ENCODE measurements at regions not wholly inside any gene's neighbourhood (a gene's known extent, or its start where the extent isn't known, plus 50 kb on each side); places are given as distances from the start of the nearest gene placed in this dataset.
"Not testable (repeated sequence)": the region's sequence is repeated elsewhere in the genome, so short reads cannot be mapped to it uniquely, and the experiment has no call there.

DNA sequence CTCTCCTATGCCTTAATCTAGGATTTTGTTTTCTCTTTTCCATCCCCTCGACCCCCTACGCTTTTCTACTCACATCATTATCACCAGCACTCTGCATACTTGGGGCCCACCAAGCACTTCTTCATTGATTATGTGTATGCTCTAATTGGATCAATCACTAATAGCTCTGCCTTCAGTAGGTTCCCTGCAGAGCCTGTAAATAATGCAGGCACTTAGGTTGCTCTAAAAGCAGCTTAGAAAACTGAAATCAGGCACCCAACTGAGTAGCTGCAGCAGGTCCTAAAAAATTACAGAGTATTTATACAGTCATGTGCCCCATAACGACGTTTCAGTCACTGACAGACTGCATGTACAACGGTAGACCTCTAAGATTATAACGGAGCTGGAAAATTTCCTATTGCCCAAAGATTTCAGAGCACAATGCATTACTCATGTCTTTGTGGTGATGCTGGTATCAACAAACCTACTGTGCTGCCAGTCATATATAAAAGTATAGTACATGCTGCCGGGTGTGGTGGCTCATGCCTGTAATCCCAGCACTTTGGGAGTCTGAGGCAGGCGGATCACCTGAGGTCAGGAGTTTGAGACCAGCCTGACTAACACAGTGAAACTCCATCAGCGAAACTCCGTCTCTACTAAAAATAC lies 280.4 kb downstream of the HS3ST3B1 start:
- H3K27ac ChIP-seq (ENCODE audit: low read depth, low read length, severe bottlenecking) = no peak overlapping the region
- no peaks in the 10 kb centered on the region for H3K9me3 ChIP-seq (ENCODE audit: control insufficient read depth, low read length)
- no peak overlapping the region for H3K4me3 ChIP-seq (ENCODE audit: extremely low read depth, insufficient read depth, low read length, poor library complexity, severe bottlenecking)
- WGBS, 2 experiments (ENCODE audit: insufficient coverage in 2 of 2) = 86 to 89% methylated on average over 7 to 8 of the region's 10 CpGs
- no peaks in the 10 kb centered on the region for H3K36me3 ChIP-seq (ENCODE audit: control insufficient read depth, insufficient read depth, low read length)
- H3K4me1 ChIP-seq (ENCODE audit: control insufficient read depth, insufficient read depth, low read length, poor library complexity, severe bottlenecking) = no peaks in the 10 kb centered on the region

DNA sequence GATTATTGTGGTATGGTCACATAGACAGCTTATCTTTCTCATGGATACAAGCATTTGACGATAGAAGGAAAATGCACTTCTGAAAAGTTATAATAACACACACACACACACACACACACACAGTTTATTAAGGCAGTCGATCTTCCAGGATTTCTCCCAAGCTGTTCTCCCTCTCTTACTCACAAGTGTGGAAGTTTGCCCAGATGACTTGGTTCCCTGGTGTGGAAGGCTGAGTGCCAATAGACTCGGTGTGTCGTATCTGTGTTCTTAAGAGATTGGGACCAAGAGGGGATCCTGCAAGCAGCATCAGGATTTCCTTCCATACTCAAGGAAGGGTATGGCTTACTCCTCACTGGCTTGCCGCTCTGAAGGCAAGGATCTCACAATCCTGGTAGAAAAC lies 279.6 kb downstream of the HS3ST3B1 start:
- H3K27ac ChIP-seq (ENCODE audit: low read depth, low read length, severe bottlenecking) = no peak overlapping the region
- no peak overlapping the region for H3K4me3 ChIP-seq (ENCODE audit: extremely low read depth, insufficient read depth, low read length, poor library complexity, severe bottlenecking)
- 93 to 100% methylated on average over 1 to 3 of the region's 5 CpGs for WGBS, 2 experiments (ENCODE audit: insufficient coverage in 2 of 2)
- no peaks in the 10 kb centered on the region for H3K4me1 ChIP-seq (ENCODE audit: control insufficient read depth, insufficient read depth, low read length, poor library complexity, severe bottlenecking)
- no peaks in the 10 kb centered on the region for H3K36me3 ChIP-seq (ENCODE audit: control insufficient read depth, insufficient read depth, low read length)
- H3K9me3 ChIP-seq (ENCODE audit: control insufficient read depth, low read length) = no peaks in the 10 kb centered on the region

DNA sequence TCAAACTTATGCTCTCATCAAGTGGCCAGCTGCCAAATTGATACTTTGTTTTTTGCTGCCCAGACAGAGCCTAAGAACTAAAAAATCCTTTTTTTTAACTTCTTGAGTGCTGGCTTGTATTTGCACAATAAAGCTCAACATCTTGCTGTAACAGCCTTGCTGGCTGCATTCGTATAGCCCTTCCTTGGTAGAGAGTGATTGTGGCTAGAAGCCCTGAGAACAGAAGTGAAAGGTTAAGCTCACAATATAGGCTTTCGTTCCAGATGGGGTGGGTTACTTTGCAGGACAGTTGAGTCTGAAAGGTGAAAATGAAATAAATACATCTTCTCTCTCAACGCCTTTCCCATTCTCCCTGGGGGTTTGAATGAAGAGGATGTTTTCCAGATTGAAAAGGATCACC lies 278.8 kb downstream of the HS3ST3B1 start:
- Histone ChIP-seq H3K4me1 (ENCODE audit: control insufficient read depth, insufficient read depth, low read length, poor library complexity, severe bottlenecking) (no peaks in the 10 kb centered on the region), H3K36me3 (ENCODE audit: control insufficient read depth, insufficient read depth, low read length) (no peaks in the 10 kb centered on the region), H3K27ac (ENCODE audit: low read depth, low read length, severe bottlenecking) (no peak overlapping the region), H3K4me3 (ENCODE audit: extremely low read depth, insufficient read depth, low read length, poor library complexity, severe bottlenecking) (no peak overlapping the region), H3K9me3 (ENCODE audit: control insufficient read depth, low read length) (no peaks in the 10 kb centered on the region)
- 43% methylated on average over 1 of the region's 3 CpGs; no CpG with 5 or more reads in 1 of the 2 experiments for WGBS, 2 experiments (ENCODE audit: insufficient coverage in 2 of 2)

DNA sequence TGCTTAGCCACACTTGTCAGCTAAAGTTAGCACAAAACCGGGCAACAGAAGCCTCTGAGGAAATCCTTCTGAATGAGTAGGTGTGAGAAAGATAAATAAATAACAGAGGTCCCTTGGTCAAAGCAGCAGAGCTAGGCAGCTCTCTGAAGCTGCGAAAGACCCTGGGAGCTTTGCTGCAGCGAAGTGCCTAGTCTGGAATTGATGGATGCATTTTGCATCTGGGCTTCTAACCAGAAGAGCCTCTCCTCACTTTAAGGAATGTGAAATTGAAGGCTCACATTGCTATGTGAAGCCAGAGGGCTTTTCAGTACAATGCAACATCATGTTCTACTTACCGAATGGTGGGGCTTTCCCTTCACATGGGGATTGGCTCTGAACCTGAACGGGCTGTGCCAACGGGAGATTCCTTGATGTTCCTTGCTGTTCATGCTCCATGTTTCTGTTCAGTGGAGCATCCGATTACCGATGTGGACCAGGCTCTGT lies 274.6 kb downstream of the HS3ST3B1 start:
- Histone ChIP-seq H3K27ac (ENCODE audit: low read depth, low read length, severe bottlenecking) (no peak overlapping the region), H3K4me3 (ENCODE audit: extremely low read depth, insufficient read depth, low read length, poor library complexity, severe bottlenecking) (no peak overlapping the region), H3K9me3 (ENCODE audit: control insufficient read depth, low read length) (no peaks in the 10 kb centered on the region), H3K36me3 (ENCODE audit: control insufficient read depth, insufficient read depth, low read length) (no peaks in the 10 kb centered on the region), H3K4me1 (ENCODE audit: control insufficient read depth, insufficient read depth, low read length, poor library complexity, severe bottlenecking) (no peaks in the 10 kb centered on the region)
- 87 to 95% methylated on average over 7 to 8 of the region's 8 CpGs for WGBS, 2 experiments (ENCODE audit: insufficient coverage in 2 of 2)

DNA sequence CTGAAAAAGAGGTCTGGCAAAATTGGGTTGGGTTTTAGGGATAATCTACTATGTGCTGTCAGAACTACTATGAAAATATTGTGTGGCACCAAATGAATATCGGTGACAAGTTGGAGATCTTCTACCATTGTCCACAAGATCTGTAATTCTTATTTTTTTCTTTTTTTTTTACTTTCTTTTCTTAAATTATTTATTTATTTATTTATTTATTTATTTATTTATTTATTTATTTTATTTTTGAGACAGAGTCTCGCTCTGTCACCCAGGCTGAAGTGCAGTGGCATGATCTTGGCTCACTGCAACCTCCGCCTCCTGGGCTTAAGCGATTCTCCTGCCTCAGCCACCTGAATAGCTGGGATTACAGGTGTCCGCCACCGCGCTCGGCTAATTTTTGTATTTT lies 259.4 kb downstream of the HS3ST3B1 start:
- not testable (repeated sequence) for H3K4me1 ChIP-seq (ENCODE audit: control insufficient read depth, insufficient read depth, low read length, poor library complexity, severe bottlenecking); H3K9me3 ChIP-seq (ENCODE audit: control insufficient read depth, low read length); H3K36me3 ChIP-seq (ENCODE audit: control insufficient read depth, insufficient read depth, low read length); H3K4me3 ChIP-seq (ENCODE audit: extremely low read depth, insufficient read depth, low read length, poor library complexity, severe bottlenecking); H3K27ac ChIP-seq (ENCODE audit: low read depth, low read length, severe bottlenecking)
- 83% methylated on average over 2 of the region's 8 CpGs; no CpG with 5 or more reads in 1 of the 2 experiments for WGBS, 2 experiments (ENCODE audit: insufficient coverage in 2 of 2)

DNA sequence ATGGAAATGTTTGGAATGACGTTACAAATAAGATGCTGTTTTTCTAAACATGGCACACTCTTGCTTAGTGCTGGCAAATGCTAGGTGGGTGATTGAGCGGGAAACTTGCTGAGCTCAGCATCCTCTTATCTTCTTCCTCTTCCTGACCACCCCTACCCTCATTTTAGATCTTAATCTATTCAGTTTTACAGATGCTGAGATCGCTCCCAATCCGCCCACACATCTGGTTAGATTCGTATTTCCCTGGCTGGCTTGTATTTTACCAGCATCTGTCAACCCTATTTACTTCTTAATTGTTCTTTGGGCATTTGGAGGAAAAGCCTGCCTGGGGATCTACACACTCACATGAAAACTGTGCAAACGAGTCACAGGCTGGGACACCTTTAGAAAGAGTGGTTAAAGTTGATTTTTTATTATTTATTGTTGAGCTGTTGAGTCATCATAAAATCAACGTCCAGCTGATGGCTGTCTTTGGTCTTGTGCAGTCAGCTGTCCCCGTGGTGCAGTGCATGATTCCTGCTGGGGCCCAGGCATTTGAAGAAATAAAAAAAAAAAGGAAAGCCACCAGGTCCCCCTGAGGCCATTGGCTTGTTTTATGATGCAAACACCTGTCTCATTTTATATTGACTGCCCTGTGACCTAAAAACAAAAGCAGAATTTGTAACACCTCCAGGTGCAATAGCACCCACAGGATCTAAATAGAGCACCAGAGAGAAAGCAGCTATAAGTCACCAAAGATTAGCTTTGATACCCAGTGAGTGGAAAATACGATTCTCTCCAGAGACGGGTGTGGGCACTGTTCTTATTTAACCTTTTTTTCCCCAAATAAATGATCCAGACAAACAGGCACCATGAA lies 258.6 kb downstream of the HS3ST3B1 start:
- H3K36me3 ChIP-seq (ENCODE audit: control insufficient read depth, insufficient read depth, low read length) = no peaks in the 10 kb centered on the region
- no peak overlapping the region for H3K27ac ChIP-seq (ENCODE audit: low read depth, low read length, severe bottlenecking)
- WGBS, 2 experiments (ENCODE audit: insufficient coverage in 2 of 2) = 63% methylated on average over 6 of the region's 10 CpGs
- H3K4me1 ChIP-seq (ENCODE audit: control insufficient read depth, insufficient read depth, low read length, poor library complexity, severe bottlenecking) = no peaks in the 10 kb centered on the region
- H3K9me3 ChIP-seq (ENCODE audit: control insufficient read depth, low read length) = no peaks in the 10 kb centered on the region
- no peak overlapping the region for H3K4me3 ChIP-seq (ENCODE audit: extremely low read depth, insufficient read depth, low read length, poor library complexity, severe bottlenecking)

DNA sequence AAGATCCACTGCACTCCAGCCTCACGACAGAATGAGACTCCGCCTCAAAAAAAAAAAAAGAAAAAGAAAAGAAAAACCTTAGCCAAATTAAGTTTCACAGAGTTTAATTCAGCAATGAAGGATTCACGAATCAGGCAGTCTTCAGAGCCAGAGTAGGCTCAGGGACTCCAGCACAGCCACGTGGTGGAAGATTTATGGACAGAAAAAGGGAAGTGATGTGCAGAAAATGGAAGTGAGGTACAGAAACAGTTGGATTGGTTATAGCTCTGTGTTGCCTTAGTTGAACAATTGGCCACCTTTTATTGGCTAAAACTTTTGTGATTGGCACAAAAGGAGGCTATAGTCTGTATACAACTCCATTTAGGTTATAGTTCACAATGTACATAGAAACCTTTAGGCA lies 256.6 kb downstream of the HS3ST3B1 start:
- Histone ChIP-seq H3K27ac (ENCODE audit: low read depth, low read length, severe bottlenecking) (no peak overlapping the region), H3K4me1 (ENCODE audit: control insufficient read depth, insufficient read depth, low read length, poor library complexity, severe bottlenecking) (no peaks in the 10 kb centered on the region), H3K4me3 (ENCODE audit: extremely low read depth, insufficient read depth, low read length, poor library complexity, severe bottlenecking) (no peak overlapping the region), H3K36me3 (ENCODE audit: control insufficient read depth, insufficient read depth, low read length) (no peaks in the 10 kb centered on the region), H3K9me3 (ENCODE audit: control insufficient read depth, low read length) (no peaks in the 10 kb centered on the region)
- 66 to 85% methylated on average over 2 of the region's 4 CpGs for WGBS, 2 experiments (ENCODE audit: insufficient coverage in 2 of 2)

DNA sequence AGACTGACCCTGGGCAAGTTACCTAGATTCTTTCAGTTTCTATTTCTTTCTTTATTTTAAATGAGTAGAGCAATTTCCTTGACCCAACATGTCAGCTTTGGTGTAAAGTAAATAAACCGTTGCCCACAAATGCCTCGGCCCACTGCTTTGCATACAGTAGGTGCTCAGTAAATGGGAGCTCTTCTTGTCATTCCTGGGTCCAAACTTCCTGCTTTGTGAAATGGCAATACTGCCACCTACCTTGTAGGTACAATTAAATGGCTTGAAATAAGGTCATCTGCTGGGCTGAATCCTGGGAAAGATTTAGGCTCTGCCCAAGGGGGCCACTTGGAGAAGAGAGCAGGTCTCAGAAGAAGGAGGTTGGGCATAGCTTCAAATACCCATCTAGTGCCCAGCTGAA lies 253.0 kb downstream of the HS3ST3B1 start:
- H3K9me3 ChIP-seq (ENCODE audit: control insufficient read depth, low read length) = no peaks in the 10 kb centered on the region
- H3K4me1 ChIP-seq (ENCODE audit: control insufficient read depth, insufficient read depth, low read length, poor library complexity, severe bottlenecking) = no peaks in the 10 kb centered on the region
- no peak overlapping the region for H3K4me3 ChIP-seq (ENCODE audit: extremely low read depth, insufficient read depth, low read length, poor library complexity, severe bottlenecking)
- 85 to 100% methylated on average over 2 of the region's 2 CpGs for WGBS, 2 experiments (ENCODE audit: insufficient coverage in 2 of 2)
- no peak overlapping the region for H3K27ac ChIP-seq (ENCODE audit: low read depth, low read length, severe bottlenecking)
- H3K36me3 ChIP-seq (ENCODE audit: control insufficient read depth, insufficient read depth, low read length) = no peaks in the 10 kb centered on the region

DNA sequence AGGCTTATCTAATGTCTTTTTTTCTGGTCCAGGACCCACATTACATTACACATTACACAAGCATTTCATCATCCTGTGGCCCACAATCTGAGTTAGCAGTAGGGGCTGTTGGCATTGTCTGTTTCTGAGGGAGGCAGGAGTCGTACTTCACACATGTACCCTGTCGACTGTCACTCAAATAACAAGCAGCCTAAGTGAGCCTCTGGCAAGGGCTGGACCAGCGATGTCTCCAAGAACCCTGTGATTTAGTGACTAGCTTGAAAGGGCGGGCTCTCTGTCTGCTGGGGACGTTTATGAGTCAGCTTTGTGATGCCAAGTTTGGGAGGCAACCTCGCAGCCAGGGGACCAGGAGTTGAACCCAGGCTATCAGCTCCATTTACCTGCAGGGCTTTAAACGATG lies 251.4 kb downstream of the HS3ST3B1 start:
- Histone ChIP-seq H3K36me3 (ENCODE audit: control insufficient read depth, insufficient read depth, low read length) (no peaks in the 10 kb centered on the region), H3K27ac (ENCODE audit: low read depth, low read length, severe bottlenecking) (no peak overlapping the region), H3K4me3 (ENCODE audit: extremely low read depth, insufficient read depth, low read length, poor library complexity, severe bottlenecking) (no peak overlapping the region), H3K4me1 (ENCODE audit: control insufficient read depth, insufficient read depth, low read length, poor library complexity, severe bottlenecking) (no peaks in the 10 kb centered on the region), H3K9me3 (ENCODE audit: control insufficient read depth, low read length) (no peaks in the 10 kb centered on the region)
- WGBS, 2 experiments (ENCODE audit: insufficient coverage in 2 of 2) = 83 to 88% methylated on average over 6 to 7 of the region's 7 CpGs

DNA sequence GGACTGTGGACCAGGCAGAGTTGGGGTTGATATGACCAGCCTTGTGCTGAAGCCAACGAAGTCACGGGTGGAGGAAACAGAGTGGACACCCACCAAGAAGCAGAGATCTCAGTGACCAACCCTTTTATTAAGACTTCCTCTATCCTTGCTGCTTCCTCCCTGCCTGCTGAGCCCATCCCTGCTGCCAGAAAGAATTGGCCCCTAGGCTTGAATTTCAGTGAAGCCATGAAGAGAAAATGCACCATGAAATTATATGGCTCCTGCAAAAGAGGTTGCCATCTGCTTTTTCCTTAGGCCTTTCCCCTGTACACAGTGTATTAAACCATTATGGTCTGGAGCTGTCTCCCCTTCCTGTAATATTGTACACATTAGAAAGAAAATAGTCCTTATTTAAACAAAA lies 246.7 kb downstream of the HS3ST3B1 start:
- Histone ChIP-seq H3K27ac (ENCODE audit: low read depth, low read length, severe bottlenecking) (no peak overlapping the region), H3K9me3 (ENCODE audit: control insufficient read depth, low read length) (no peaks in the 10 kb centered on the region), H3K36me3 (ENCODE audit: control insufficient read depth, insufficient read depth, low read length) (no peaks in the 10 kb centered on the region), H3K4me3 (ENCODE audit: extremely low read depth, insufficient read depth, low read length, poor library complexity, severe bottlenecking) (no peak overlapping the region), H3K4me1 (ENCODE audit: control insufficient read depth, insufficient read depth, low read length, poor library complexity, severe bottlenecking) (no peaks in the 10 kb centered on the region)
- 92 to 100% methylated on average over 2 of the region's 2 CpGs for WGBS, 2 experiments (ENCODE audit: insufficient coverage in 2 of 2)

DNA sequence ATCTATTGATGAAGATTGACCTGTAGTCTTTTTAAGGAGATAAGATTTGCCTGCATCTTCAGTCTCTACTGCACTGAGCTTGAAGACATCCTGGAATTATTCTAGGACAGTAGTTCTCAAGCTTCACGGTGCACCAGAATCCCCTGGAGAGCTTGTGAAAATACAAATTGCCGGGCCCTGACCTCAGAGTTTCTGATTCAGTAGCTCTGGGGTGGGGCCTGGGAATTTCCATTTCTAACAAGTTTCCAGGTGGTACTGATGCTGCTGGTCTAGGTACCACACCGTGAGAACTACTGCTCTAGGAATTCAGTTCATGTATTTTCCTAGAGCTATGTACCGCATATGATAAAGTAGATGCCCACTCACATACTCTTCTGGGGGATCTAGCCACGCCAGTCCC lies 246.1 kb downstream of the HS3ST3B1 start:
- Histone ChIP-seq H3K9me3 (ENCODE audit: control insufficient read depth, low read length) (no peaks in the 10 kb centered on the region), H3K4me1 (ENCODE audit: control insufficient read depth, insufficient read depth, low read length, poor library complexity, severe bottlenecking) (no peaks in the 10 kb centered on the region), H3K27ac (ENCODE audit: low read depth, low read length, severe bottlenecking) (no peak overlapping the region), H3K36me3 (ENCODE audit: control insufficient read depth, insufficient read depth, low read length) (no peaks in the 10 kb centered on the region), H3K4me3 (ENCODE audit: extremely low read depth, insufficient read depth, low read length, poor library complexity, severe bottlenecking) (no peak overlapping the region)
- 93 to 100% methylated on average over 3 to 5 of the region's 5 CpGs for WGBS, 2 experiments (ENCODE audit: insufficient coverage in 2 of 2)

Measured in mesodermal cell (in vitro differentiated cells).